Left renal cortex interstitium (tissue), 4 donors: ENCODE measurements at regions not wholly inside any gene's neighbourhood (a gene's known extent, or its start where the extent isn't known, plus 50 kb on each side); places are given as distances from the start of the nearest gene placed in this dataset.
"Not testable (repeated sequence)": the region's sequence is repeated elsewhere in the genome, so short reads cannot be mapped to it uniquely, and the experiment has no call there.

Experiments used
- DNase-seq, 4 donors: peaks; one replicate each; pipeline ENCODE4 v3.0.0-alpha.2; 2013; ENCODE audit warnings: low read depth in 4 of 4, low spot score in 2 of 4, missing footprints in 1 of 4

DNA sequence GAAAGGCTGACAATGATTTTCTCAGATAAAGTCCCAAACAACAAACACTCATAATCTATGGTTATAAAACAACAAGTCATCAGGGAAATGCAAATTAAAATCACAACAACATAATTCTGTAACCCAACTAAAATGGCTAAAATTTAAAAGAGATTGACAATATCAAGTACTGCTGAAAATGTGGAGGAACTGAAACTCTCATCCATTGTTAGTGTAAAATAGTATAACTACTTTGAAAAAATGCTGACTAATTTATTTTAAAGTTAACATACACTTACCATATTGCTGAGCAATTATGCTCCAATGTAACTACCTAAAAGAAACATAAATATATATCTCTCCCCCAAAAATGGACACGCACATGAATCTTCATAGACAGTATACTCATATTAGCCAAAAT lies 245.9 kb upstream of the SPOPL start:
- DNase-seq: no peak

DNA sequence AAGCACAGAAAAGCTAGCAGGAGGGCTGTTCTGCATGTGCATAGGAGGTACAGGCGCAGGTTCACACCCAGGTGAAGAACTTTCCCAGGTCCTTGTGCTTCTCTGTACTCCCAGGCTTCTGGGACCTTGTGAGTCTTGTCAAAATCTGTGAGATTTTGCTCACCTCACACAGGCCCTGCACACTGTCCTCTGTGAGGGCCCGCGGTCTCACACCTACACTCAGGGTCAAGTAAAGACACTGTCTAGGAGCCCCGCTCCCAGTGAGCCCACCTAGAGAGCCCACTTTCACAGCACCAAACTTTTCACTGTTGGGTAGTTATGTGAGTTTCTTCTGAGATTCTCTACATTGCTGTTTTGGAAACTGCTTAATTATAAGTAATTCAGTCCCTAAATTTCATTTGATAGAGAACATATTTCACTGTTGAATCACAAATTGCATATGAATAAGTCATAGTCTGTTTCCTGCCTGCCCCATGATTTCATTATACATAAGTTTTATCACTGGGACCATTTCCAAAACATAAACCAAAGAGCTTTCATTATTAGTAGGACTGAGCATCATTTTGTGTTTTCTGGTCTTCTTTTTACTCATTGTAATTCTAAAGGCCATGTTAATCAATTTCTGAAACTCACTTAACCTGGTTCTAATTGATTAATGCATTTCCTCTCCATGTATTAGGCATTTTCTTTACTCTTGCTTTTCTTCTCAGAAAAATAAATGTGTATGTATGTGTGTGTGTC lies 234.2 kb upstream of the SPOPL start:
- DNase-seq: no peak

DNA sequence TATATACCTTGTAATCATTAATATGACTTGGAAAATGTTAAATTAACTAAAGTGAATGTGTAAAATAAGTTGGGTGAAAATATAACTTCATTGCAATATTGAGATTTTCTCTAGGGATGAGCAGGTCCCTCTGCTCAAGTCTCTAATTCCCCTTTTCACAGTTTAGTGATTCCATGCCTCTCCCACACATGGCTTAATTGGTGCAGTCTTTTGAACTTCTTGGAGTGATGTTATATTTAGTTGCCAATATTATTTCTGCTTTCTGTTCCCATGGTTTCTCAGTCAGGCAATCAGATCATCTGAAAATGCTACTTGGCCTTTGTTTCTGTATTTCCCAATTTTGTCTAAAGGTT lies 233.7 kb upstream of the SPOPL start:
- DNase-seq: no peak

DNA sequence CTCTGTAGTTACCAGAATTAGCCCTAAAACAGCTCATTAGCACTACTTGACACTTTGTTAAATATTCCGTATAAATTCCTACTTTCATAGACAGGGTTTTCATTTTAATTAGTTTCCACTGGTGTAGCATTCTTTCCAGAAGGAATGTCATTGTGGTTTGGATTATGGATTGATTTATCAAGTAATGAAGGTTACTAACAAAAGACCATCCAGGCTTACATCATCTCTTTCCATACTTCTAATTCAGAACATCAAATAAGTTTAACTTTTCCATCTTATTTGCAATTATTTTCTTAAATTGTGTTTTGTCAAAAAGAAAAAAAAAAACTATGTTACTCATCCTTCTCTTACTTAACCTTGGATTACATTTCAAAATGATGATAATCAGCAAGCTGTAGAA lies 231.8 kb upstream of the SPOPL start:
- no peak for DNase-seq

DNA sequence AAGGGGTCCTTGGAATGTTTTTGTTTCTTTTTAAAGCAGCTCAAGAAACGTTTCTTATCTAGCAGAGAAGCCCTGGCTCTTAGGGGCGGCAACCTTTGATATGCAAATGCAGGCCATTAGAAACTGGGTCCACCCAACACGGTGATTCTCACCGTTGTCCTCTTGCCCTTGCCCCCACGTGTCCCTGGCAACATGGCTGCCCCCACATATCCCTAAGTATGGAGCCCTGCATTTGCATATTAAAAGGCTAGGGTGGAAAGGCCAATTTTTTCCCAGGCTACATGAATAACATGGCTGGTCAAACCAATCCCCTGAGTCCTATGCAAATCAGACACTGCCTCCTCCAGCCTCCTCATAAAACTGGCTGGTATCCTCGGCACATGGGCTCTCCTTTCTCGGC lies 230.1 kb upstream of the SPOPL start:
- DNase-seq: no peak

DNA sequence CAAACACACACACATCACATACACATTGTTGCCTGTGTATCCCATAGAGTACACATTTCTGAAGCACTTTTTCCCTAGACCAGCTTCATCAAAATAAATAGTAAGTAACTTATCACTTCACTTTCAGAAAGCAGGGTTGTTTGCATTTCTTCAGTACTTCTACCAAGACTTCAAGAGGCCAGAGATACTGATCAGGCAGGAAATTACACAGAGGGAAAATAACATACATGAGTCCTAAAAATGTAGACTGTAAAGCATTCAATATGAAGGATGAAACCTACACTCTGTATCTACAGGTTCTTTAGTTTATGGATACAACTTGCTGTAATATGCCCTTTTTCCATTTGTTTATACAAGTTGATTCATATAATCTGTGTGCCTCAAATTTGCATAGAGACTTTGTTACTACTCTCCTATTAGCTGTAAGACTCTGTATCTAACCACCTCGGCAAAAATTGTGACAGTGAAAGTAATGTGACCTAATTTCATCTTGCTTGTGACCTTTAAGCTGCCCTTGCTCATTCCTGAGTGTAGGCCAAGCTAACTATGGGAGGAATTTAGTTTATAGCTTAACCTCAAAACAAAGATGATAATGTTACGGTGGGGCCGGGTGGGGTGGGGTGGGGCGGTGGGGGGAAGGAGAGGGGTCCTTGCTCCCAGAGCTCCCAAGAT lies 228.9 kb upstream of the SPOPL start:
- no peak for DNase-seq

DNA sequence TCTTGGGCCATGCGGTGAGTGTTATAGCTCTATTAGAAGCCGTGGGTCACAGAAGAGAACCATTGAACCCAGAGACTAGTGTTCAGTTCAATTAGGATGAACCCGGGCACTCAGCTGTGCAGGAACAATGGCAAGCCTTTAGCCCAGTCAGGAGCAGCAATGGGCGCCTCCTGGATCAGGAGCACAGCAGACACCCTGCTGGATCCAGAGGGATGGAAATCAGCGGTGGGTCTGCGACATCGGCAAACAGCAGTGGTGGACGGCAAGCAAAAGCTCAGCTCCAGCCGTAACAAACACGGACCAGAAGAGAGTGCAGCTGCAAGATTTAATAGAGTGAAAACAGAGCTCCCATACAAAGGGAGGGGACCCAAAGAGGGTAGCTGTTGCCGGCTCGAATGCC lies 228.3 kb upstream of the SPOPL start:
- not testable (repeated sequence) for DNase-seq

DNA sequence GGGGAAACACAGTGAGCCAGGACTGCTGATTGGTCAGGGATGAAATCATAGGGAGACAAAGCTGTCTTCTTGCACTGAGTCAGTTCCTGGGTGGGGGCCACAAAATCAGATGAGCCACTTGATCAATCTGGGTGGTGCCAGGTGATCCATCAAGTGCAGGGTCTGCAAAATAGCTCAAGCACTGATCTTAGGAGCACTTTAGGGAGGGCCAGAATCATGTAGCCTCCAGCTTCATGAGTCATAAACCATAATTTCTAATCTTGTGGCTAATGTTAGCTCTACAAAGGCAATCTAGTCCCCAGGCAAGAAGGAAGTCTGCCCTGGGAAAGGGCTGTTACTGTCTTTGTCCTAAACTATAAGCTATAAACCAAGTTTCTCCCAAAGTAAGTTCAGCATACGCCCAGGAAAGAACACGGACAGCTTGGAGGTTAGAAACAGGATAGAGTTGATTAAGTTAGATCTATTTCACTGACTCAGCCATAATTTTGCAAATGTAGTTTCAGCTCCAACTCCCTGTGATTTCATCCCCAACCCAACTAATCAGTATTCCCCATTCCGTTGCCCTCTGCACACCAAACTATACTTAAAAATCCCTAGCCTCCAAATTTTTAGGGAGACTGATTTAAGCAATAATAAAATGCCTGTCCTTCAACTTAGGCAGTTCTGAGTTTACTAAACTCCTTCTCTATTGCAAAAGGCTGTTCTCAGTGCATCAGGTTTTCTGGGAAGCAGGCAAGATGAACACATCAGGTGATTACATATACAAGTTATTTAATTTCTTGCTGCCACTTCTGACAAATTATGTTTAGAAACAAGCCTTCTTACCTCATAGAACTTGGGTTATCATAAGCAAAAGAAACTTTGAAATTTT lies 226.9 kb upstream of the SPOPL start:
- no peak for DNase-seq

DNA sequence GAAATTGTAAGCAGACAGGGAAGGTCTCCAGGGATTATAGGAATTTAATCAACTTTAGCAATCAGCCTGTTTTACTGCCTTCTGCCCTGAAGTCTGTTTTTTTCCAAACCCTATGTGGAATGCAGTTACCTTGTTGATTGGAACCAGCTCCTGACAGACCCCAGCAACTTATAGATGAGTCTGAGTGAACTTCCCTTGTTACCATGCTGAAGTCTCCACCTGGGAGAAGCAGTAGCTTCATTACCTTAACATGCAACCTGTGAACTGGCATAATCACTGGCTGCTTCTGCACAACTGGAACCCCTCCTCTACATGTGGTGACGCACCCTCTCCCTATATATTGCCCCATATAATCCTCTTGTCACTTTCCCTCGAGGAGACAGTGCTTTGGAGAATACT lies 226.3 kb upstream of the SPOPL start:
- no peak for DNase-seq

DNA sequence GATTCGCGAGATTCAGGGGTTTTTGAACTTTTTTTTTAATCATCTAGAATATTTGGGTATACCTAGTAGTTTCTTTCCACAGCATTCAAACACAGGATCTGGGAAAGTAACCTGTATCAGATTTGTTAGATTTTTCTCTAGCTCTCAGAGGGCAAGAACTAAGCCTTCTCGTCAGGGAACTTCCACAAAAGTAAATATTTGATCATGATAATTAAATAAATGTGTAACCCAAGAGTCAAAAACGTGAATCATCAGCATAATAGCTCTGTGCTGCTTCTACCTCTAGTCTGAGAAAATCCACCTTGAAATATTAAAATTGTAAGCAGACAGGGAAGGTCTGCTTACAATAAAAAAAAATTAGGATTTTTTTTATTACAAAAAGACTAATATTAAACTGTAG lies 225.7 kb upstream of the SPOPL start:
- DNase-seq: no peak

DNA sequence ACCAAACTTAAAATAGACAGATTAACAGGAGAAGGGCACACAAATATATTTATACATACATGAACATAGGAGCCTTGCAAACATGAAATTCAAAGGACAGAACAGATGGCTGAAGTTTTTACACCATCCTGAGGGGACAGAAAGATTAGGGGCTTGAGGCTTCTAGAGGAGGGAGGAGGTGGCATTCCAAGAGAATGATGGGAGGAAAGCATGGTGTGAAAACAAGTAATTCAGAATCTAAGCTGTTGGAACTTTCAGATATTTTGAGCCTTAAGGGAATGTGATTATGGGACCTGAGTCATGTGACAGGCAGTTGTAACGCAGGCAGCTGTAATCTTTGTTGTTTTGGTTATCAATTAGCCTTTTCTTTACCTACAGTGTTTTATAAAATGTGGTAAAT lies 225.2 kb upstream of the SPOPL start:
- no peak for DNase-seq

DNA sequence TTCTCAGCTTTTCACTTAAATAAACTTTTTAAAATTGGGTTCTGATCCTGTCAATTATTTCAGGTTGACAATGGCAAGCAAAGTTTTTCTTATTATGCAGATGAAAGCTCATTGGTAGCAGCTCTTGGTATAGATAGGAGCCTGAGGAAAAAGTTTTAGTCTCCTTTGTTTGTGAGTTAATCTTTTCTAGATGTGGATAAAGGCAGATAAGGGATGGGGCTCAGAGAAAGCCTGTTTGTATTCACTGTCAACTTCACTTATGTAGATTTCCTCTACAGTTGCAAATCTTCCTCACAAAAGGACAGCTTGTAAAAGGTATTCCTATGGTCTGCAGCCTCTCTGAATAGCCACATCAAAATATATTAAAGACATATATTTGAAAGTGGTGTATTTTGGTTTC lies 224.5 kb upstream of the SPOPL start:
- no peak for DNase-seq

DNA sequence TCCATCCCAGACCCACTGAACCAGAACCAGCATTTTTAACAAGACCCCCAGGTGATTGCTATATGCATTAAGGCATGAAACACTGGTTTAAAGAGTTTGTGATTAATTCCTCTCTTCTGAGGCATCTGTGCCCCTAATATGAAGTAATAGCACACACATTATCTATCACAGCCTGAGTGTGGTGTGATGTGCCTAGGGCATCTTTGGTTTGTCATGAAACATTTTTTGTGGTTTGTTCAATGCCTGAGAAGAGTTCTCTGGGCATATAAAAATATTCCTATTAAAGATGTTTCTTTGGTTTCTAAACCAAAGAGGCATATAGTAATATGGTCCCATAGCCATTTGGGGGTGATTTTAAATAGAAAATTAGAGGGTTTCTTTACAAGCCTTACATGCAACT lies 221.7 kb upstream of the SPOPL start:
- DNase-seq: no peak

DNA sequence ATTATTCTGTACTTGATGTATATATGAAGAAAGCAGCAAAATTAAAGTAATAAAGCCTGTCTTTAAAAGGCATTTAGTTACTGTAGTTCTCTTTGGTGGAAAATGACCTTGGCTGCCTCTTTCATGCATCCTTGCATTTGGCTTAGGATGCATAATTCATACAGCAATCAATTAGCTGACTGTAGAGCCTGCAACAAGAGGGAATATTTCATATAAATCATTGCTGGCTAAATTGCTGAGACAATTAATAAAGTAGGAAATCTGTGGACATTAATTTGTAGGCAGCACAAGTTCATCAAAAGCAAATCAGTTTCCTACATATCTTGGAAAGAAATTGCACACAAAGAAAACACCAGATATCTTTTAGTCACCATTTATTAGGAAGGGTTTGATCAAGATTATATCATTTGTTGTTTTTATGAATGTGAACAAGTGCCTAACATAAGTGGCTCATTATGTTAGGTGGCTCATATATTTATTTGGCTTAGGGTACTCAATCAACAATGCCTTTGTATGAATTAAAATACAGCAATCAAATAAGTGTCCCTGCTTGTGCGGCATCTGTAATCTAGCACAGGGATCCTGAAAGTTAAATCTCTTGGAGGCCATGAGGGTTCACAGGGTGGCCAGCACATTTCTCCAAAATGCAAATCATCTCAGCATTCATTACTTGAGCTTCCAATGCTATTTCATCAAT lies 220.4 kb upstream of the SPOPL start:
- no peak for DNase-seq

DNA sequence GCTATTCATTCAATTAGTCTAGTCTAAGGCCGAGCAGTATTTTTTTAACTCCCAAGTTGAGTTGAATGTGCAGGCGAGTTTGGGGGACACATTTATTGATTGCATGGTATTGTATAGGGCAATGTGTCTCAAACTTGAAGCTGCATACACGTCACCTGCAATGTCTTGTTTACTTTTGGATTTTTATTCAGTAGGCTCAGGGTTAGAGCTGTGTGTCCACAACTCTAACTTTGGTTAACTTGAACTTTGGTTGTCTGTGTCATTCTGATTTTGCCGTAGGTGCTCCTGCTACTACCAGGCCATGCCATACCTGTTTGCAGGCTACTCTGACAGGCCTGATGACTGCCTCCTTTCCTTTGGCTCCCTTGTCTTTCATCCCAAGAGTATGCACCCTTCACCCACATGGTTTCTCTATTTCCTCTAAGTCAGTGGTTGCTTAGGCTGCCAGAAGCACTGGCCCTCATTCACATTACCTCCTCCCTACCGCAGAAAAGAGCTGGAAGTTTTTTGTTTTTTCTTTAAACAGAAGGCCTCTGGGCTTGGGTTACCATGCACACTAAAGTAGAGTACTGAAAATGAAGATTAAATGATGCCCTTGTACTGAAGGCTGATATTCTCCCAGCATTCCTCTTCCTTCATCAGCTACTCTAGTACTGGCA lies 219.4 kb upstream of the SPOPL start:
- DNase-seq: no peak

DNA sequence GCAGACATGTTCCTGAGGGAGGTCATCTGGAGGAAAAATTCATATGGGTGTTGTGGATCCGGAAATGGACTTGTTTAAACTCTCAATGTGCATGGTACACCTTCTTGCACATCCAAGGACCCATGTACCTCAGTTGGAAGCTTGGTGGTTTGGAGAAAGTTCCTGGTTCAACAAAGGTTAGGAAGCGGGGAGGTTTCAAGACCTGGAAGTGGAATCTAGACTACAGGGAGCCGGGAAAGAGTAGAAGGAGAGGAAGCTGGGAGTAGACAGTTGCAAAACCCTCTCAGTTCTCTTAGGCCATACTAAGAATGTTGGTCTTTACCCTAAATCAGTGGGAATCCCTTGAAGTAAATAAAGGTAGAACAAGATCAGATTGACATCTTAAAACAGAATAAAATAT lies 209.8 kb upstream of the SPOPL start:
- DNase-seq: no peak

DNA sequence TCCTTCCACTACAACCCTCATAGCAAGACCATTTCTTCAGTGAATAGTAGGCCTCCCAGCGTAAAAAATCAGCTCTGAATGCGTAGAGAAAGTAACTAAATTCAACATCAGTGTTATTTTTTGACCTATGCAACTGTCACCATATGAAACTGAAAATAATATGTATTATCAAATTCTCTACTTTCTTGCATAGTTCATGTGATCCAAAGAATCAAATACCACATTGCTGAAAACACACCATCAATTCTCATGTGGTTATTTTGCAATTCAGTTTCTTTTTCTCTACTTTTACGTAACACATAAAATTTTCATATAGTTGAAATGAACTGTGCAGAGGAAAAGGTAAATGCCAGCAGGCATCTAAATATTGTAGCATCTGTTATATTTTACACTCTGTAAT lies 208.5 kb upstream of the SPOPL start:
- no peak for DNase-seq

DNA sequence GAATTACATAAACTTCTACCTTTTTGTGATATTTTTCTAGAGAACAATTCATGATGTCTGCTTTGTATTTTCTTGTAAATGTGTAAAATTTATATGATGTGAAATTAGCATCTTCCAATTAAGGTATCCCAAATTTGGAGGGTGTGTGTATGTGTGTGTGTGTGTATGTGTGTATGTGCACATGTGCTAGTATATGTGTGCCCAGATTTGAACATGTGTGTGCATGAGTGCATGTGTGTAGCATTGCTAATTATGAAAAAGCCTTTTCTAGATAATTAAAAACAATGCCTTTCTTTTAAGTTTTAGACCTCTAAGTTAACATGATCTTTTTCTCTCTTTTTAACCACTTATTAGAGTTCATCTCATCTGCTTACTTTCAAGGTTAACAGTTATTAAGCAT lies 208.0 kb upstream of the SPOPL start:
- DNase-seq: no peak

DNA sequence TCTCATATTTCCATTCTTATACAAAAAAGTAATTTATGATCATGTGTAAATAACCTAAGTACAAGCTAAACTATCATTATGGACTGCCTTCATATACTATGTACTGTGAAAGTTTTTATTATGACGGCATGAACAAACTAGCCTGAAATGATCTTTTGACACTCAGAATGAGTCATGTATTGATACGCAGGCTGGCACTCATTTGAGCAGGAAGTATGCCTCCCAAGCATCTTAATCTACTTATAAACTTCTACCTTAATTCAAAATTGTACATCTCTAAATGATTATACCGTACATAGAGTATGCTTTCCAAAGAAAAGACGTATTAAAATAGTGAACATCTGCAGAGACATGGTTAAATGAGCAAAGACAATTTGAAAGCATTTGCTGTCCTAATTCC lies 207.1 kb upstream of the SPOPL start:
- DNase-seq: no peak

DNA sequence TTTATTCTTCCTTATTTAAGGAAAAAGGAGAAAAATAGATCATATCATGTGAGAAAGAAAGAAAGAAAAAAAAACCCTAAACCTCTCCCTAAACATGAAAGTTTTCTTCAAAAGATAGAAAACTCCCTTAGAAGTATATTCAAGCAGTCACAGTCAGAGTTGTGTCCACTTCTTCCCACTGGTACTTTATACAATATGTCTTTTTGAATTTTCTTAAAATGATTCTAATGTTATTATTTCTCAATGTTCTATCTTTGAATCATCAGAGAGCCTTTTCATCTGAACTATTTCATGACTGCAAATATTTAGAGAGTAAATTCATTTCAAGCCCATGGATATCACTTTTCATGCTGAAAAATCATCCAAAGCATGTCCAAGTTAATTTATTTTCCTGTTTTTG lies 205.2 kb upstream of the SPOPL start:
- DNase-seq: no peak
